GM19397 (cell line): ENCODE measurements at regions not wholly inside any gene's neighbourhood (a gene's known extent, or its start where the extent isn't known, plus 50 kb on each side); places are given as distances from the start of the nearest gene placed in this dataset.

Experiments
- ATAC-seq: cut with Tn5 transposase; IDR thresholded peaks from one replicate; pipeline ENCODE4 v1.9.1; 2021; ENCODE audit warnings: mild to moderate bottlenecking, moderate library complexity; ENCODE audit not compliant: unreplicated experiment

- no peak for ATAC-seq
Measured at GRCh38 chr20:11267762-11268335, 594.0 kb upstream of the JAG1 start.

DNA sequence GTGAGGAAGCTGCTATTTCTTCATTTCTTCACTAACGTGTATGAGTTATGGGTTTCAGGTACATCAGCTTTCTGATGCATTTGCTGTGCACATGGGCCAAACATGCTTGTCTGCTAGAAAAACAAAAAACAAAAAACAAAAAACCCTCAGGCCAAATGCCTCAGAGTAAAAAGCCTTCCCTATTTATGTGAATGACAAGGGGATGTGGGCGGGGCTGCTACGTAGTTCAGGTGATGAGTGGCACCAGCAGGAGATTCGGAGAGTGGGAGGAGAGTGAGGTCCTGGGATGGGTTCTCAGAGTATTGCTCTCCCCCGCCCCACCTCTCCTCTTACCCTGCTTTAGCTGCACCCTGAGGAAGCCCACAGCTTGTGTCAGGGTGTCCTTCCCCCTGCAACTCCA is 596.8 kb upstream of the JAG1 start:
- ATAC-seq, result no peak

DNA sequence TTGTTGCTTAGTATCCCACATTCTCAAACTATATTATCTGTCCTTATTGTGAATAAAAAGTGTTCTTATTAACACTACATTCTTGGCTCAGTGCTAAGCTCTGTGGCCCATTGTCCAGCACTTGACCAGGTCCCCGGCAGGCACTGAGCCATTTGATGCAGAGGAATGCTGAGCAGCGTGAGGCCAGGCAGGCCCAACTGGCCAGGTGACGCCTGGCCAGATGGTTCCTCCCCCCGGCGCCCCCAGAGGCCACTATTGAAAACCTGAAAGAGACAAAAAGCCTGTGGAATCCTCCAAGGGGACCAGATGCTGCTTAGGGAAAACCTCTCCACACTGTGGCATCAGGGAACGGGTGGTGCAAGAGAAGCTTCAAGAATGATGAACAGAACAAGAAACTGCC is 597.5 kb upstream of the JAG1 start:
- no peak for ATAC-seq

- no peak for ATAC-seq
Measured at GRCh38 chr20:11271920-11272594, 598.3 kb upstream of the JAG1 start.

DNA sequence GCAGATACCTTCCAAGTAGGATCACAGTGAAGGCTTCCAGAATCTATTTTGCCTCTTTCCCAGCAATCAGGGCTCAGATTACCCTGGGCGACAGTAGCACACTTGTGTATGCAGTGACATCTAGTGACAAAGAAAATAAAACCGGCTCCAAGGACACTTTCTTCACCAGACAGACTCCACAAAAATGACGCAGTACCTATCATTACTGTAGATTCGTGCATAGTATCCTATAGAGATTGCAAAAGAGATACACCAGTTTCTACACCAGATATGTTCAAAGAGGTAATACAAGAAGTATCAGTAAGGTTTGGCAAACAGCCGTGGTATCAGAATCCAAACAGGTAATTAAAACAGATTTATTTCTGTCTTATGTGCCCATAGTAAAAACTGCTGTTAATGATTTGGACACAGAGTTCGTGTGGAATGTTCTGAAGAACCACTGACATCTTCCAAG is 600.4 kb upstream of the JAG1 start:
- ATAC-seq, result no peak

- no peak for ATAC-seq
Measured at GRCh38 chr20:11275740-11276139, 601.9 kb upstream of the JAG1 start.

DNA sequence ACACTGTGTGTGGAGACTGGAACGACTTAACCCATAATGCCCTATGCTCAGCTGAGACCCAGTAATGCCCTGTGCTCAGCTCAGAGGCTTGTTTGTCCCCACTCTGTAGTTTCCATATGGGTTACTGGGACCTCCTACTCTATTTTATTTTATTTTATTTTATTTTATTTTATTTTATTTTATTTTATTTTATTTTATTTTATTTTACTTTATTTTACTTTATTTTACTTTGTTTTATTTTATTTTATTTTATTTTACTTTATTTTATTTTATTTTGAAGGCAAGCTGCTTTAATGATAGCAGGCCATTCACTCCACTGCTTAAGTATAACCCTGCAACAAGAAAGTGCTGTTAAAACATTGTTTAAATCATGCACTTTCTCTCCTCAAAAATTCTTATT is 603.4 kb upstream of the JAG1 start:
- ATAC-seq, result no peak

- no peak for ATAC-seq
Measured at GRCh38 chr20:11277858-11278257, 604.1 kb upstream of the JAG1 start.

DNA sequence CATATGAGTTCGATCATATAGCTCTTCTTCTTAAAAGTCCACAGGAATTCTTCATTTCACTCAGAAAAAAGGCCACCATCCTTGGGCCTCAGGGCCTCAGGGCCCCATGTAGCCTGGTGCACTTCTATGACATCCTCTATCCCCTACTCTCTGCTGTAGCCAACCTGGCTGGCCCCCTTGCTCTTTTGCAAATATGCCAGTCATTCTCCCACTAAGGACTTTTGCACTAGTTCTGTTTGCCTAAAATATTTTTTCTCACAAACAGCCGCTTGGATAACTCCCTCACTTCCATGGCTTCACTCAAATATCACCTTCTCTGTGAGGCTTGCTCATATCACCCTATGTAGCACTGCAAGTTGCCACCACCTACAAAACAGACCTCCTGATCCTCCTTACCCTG is 604.7 kb upstream of the JAG1 start:
- no peak for ATAC-seq

GRCh38 chr20:11281240-11281639 is 607.4 kb upstream of the JAG1 start:
- ATAC-seq, result no peak

DNA sequence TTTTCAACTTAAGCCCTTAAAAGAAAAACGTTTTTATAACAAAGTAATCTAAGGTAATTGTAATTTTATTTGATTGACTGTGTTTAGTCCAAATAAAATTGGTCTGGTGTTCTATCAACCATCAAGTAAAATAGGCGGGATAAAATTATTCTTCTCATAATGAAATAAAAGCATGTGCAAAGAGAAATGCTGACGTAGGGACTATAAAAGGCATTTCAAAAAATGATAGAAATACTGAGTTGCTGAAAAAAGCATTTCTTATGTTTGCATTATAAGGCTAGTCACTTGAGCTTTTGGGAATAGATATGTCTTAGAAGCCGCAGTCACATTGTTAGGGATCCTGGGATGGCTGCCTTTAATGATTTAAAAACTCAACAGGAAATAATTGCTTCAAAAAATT is 608.0 kb upstream of the JAG1 start:
- no peak for ATAC-seq

DNA sequence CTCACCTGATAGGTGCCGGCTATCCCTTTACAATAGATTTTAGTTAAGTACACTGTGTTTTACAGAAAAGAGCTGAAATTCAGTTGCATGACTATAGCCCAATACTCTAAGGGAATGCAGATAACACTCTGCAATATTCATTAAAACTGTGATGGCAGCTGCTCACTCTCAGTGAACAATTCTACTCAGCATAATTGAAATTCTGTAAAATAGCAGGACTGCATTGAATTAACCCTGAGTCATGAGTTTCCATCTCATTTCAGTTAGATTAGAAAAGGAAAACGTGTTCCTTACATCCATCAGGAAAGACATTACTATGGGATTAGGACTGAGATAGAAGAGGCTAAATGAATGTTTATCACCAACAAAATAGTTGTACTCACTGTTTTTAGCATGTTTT is 613.3 kb upstream of the JAG1 start:
- no peak for ATAC-seq

- ATAC-seq, result no peak
Measured at GRCh38 chr20:11296221-11296620, 621.5 kb upstream of the BTBD3 start.

DNA sequence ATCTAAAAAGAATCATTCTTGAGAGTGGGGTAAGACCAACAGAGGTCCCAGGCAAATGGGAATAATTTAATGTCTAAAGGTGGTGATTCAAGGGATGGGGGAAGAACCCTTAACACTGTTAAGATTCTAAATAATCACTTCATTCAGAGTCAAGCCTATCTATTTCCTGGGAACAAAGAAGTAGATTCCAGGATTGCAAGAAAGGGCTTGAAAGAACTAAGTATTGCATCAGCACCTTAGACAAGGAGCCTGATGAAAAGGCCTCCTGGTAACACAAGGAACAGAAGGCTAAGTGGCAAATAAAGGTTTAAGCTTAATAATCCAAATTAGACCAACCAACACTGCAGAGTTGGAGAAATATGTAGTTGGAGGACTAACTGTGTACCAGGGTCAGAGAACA is 620.7 kb upstream of the BTBD3 start:
- ATAC-seq, result no peak

DNA sequence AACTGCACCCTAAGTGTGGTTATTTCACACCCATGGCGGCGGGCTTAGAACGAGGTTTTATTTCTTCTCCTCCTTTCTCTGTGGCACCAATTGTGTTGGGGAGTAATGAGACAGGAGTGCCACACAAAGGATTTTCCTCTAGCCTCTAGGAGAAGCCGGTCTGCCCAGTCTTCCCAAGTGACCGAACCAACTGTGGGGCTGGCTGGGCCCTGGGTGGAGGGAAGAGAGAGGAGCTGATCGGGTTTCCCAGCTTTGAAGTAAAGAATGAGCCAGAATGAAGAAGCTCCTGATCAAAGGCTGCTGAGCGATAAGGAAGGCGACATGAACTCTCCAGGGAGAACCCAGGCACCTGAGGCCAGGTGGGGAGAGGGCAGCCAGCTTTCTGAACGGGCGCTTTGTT is 616.0 kb upstream of the BTBD3 start:
- ATAC-seq, result no peak

DNA sequence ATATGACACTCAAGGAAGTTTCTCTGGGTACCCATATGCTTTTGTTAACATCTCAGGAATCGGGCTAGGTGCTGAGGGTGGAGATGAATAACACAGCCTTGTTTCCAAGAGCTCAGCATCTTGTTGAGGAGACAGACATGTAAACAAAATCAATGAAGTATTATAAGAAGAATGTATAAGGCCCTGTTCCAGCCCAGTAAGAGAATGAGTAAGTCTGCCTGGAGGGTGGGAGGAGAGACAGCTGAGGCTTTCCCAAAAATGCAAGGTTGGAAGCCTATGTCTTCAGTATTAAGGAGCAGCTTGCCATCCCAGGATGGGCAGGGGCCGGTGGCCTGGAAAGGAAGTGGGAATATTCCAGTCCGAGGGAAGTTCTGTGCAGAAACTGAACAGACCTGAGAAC is 615.3 kb upstream of the BTBD3 start:
- ATAC-seq, result no peak

DNA sequence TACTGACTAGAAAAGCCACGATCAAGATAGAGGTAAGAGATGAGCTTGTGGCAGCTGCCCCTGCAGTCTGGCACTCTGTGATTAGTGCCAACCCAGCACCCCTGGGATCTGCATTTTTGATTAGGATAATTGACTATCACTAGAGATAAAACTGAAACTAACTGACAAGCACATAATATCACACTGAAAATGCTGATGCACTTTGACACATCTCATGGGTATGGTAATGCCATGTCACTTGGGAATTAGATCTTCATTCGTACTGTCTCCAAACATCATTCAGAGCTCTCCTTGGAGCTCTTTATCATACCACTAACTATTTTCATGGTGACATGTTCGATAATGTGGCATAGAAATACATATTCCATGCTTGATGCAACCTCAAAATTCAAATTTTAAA is 612.9 kb upstream of the BTBD3 start:
- ATAC-seq, result no peak

GRCh38 chr20:11305406-11305805 is 612.3 kb upstream of the BTBD3 start:
- ATAC-seq, result no peak

DNA sequence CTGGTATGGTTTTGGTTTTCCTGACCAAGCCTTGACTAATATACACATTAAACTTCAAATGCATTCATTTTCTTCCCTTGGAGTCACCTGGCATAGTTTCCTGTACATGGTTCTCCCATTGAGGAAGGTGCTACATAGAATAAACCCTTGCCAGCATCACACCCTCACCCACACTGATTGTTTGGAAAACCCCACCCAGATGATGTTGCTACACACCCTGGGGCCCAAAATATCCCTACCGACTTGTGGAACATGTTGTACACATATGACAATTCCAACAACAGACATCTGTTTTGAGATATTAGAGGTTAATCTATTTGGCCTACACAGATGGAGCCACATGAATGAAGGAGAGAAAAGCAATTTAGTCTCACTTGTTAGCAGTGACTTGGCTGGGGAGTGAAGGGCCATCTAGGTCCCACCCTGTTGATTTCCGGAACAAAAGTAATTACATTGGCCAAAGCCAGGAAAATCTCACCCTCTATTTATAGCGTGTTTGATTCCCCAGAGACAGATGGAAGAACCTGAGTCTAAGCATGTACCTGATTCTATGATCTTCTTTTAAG is 606.0 kb upstream of the BTBD3 start:
- no peak for ATAC-seq

- ATAC-seq, result no peak
Measured at GRCh38 chr20:11315525-11315924, 602.2 kb upstream of the BTBD3 start.

- ATAC-seq, result no peak
Measured at GRCh38 chr20:11316244-11316643, 601.4 kb upstream of the BTBD3 start.

DNA sequence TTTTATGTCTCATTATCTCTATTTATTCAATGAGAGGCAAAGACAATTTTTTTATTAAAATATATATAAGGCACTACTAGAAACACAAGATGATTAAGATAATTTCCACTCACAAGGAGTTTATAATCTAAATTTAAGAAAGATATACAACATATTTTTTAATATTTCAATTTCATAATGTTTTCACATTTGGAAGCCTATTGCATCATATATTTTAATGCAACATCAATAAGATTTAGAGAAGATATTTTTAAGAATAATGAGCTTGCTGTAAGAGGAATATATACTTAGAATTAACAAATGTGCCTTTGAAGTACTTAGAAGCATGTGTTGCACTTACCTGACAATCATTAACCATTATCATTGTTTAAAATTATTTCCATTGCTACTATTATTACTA is 597.7 kb upstream of the BTBD3 start:
- no peak for ATAC-seq

GRCh38 chr20:11323816-11324215 is 593.9 kb upstream of the BTBD3 start:
- no peak for ATAC-seq
